Ovary (tissue), 3 donors: ENCODE measurements at regions not wholly inside any gene's neighbourhood (a gene's known extent, or its start where the extent isn't known, plus 50 kb on each side); places are given as distances from the start of the nearest gene placed in this dataset.

Source experiments
- CTCF ChIP-seq, 3 donors: fragments of 450-650 bp in 2 of 3; fragments of 200-600 bp in 1 of 3; IDR thresholded peaks; one replicate each; pipeline versions ENCODE4 v1.5.1 to v1.8.0; 2016 to 2022; ENCODE audit warnings: antibody characterized with exemption in 3 of 3, mild to moderate bottlenecking in 1 of 3
- EP300 ChIP-seq: sonication (generic); formaldehyde crosslinking; IDR thresholded peaks from one replicate; pipeline ENCODE4 v1.6.1; 2017; ENCODE audit warnings: antibody characterized with exemption
- POLR2A ChIP-seq: fragments of 450-650 bp; IDR thresholded peaks from one replicate; pipeline ENCODE4 v1.6.1; 2017; ENCODE audit warnings: antibody characterized with exemption, mild to moderate bottlenecking, moderate library complexity
- donor health status: DM: no; HTN: no; CAD: no.

GRCh38 chrX:69031181-69031580 lies 134.1 kb downstream of the PJA1 start:
- TF ChIP-seq CTCF (IDR thresholded peaks at IDR 0.05) (no peak), POLR2A (no peak), EP300 (no peak)
